Parathyroid adenoma (tissue), 2 donors: ENCODE measurements at regions not wholly inside any gene's neighbourhood (a gene's known extent, or its start where the extent isn't known, plus 50 kb on each side); places are given as distances from the start of the nearest gene placed in this dataset.

Experiments used
- H2AFZ ChIP-seq: fragments of 300-600 bp; sonication (generic); one replicate; pipeline ENCODE4 v1.7.0; 2017; ENCODE audit warnings: antibody characterized with exemption, mild to moderate bottlenecking
- H3K27ac ChIP-seq: fragments of 300-600 bp; sonication (generic); one replicate; pipeline ENCODE4 v1.7.0; 2017
- H3K27me3 ChIP-seq: fragments of 300-600 bp; sonication (generic); one replicate; pipeline ENCODE4 v1.7.0; 2017; ENCODE audit warnings: low read length; ENCODE audit not compliant: control insufficient read depth, insufficient read depth
- H3K36me3 ChIP-seq: fragments of 300-600 bp; sonication (generic); one replicate; pipeline ENCODE4 v1.7.0; 2017; ENCODE audit warnings: low read length; ENCODE audit not compliant: control insufficient read depth, insufficient read depth
- H3K4me1 ChIP-seq: fragments of 300-600 bp; sonication (generic); one replicate; pipeline ENCODE4 v1.7.0; 2017; ENCODE audit warnings: control low read depth
- H3K4me2 ChIP-seq: fragments of 300-600 bp; sonication (generic); one replicate; pipeline ENCODE4 v1.7.0; 2017; ENCODE audit warnings: low read length
- H3K4me3 ChIP-seq: fragments of 300-600 bp; sonication (generic); one replicate; pipeline ENCODE4 v1.7.0; 2017; ENCODE audit warnings: low read depth, low read length
- H3K79me2 ChIP-seq: fragments of 300-600 bp; sonication (generic); one replicate; pipeline ENCODE4 v1.7.0; 2017; ENCODE audit warnings: control low read depth
- H3K9ac ChIP-seq: fragments of 300-600 bp; sonication (generic); one replicate; pipeline ENCODE4 v1.7.0; 2017; ENCODE audit warnings: mild to moderate bottlenecking
- H3K9me3 ChIP-seq: fragments of 300-600 bp; sonication (generic); one replicate; pipeline ENCODE4 v1.7.0; 2017; ENCODE audit warnings: low read length; ENCODE audit not compliant: control insufficient read depth
- TF ChIP-seq, protein P1 (sequence below): fragments of 300-600 bp; sonication (generic); IDR thresholded peaks from one replicate; pipeline ENCODE4 v1.7.0; 2017; ENCODE audit warnings: antibody characterized with exemption, mild to moderate bottlenecking
- donor health status: primary hyperparathyroidism.

DNA sequence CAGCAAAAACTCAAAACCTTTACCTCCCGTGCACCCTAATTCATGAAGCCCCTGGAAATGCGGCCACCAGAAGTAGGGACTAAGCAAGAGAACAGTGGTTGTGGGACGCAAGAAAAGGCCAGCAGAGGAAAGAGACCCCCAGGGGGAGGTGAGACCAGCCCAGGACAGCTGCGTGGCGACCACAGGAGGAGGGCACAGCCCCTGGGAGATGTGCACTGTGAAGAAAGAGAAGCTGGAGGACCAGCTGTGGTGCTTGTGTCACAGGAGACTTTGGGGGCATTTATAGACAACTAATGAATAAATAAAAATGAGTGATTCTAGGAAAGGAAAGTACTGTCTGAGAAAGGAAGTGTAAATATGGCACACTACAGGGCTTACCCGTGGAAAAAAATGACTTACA is 263.8 kb downstream of the EIPR1 start:
- TF ChIP-seq, protein P1, sequence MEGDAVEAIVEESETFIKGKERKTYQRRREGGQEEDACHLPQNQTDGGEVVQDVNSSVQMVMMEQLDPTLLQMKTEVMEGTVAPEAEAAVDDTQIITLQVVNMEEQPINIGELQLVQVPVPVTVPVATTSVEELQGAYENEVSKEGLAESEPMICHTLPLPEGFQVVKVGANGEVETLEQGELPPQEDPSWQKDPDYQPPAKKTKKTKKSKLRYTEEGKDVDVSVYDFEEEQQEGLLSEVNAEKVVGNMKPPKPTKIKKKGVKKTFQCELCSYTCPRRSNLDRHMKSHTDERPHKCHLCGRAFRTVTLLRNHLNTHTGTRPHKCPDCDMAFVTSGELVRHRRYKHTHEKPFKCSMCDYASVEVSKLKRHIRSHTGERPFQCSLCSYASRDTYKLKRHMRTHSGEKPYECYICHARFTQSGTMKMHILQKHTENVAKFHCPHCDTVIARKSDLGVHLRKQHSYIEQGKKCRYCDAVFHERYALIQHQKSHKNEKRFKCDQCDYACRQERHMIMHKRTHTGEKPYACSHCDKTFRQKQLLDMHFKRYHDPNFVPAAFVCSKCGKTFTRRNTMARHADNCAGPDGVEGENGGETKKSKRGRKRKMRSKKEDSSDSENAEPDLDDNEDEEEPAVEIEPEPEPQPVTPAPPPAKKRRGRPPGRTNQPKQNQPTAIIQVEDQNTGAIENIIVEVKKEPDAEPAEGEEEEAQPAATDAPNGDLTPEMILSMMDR = no peak

DNA sequence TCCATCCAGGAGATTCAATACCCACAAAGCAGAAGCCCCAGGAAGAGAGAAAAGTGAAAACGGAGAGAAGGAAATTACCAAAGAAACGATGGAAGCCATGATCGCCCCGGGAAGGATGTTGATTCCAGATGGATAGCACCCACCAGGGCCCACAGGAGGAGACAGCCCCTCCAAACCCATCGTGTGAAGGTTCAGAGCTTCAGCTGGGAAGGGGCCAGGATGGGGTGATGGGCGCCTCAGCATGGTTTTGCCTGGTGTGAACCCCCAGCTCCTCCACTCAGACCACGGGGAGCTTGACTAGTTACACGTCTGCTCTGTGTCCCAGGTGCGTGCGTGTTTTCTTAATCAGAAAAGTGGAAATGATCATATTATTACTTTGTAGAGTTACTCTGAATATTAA is 264.5 kb downstream of the EIPR1 start:
- no peak overlapping the region for H3K4me2 ChIP-seq
- H3K27ac ChIP-seq = no peak overlapping the region
- no peaks in the 10 kb centered on the region for H3K4me1 ChIP-seq
- TF ChIP-seq, protein P1 = no peak
- H3K79me2 ChIP-seq = no peaks in the 10 kb centered on the region
- H3K4me3 ChIP-seq = no peak overlapping the region
- no peak overlapping the region for H3K9ac ChIP-seq
- H3K9me3 ChIP-seq = no peaks in the 10 kb centered on the region
- no peaks in the 10 kb centered on the region for H3K27me3 ChIP-seq
- H2AFZ ChIP-seq = no peak overlapping the region
- H3K36me3 ChIP-seq = no peaks in the 10 kb centered on the region

More for the DNA sequence above, 263.8 kb downstream of the EIPR1 start:
- no peak overlapping the region for H3K9ac ChIP-seq
- no peak overlapping the region for H2AFZ ChIP-seq
- H3K4me2 ChIP-seq = no peak overlapping the region
- no peak overlapping the region for H3K27ac ChIP-seq
- no peak overlapping the region for H3K4me3 ChIP-seq
- no peaks in the 10 kb centered on the region for H3K9me3 ChIP-seq
- H3K4me1 ChIP-seq = no peaks in the 10 kb centered on the region
- H3K27me3 ChIP-seq = no peaks in the 10 kb centered on the region
- H3K36me3 ChIP-seq = no peaks in the 10 kb centered on the region
- no peaks in the 10 kb centered on the region for H3K79me2 ChIP-seq

DNA sequence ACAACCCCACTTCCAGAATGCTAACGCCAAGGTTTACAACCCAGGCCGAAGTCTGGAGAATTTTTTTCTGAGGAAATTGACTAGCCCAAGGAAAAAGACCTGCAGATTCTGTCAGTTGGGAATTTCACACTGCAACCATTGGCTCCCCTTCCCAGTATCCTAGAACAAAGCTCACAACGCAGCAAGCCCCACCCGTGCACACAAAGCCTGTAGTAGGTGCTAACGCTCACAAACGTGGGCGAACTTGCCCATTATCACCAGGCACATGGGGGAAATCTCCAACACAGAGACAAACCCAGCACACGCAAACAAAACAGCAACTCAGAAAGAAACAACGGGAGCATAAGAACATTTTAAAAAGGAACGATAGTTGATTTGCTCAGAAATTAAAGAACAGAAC is 265.1 kb downstream of the EIPR1 start:
- TF ChIP-seq, protein P1 = no peak
- H3K9ac ChIP-seq = no peak overlapping the region

DNA sequence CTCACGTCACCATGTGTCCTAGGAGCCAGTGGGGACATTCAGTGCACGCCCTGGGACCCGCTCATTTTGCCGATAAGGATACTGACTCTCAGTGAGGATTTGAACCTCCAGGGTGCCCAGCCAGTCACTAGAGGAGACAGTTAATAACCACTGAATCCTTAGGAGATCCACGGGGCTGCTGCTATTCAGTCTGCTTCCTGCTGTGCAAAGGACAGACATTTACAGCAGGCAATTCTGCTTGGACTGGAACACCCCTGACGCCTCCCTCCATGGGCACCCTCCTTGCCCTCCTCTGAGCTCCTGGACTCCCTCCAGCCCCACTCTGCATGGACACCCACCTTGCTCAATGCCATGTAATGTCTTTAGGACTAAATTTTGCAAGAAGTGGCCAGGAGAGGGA is 265.5 kb downstream of the EIPR1 start:
- Histone ChIP-seq H3K9me3 (no peaks in the 10 kb centered on the region), H3K4me2 (no peak overlapping the region), H3K4me1 (no peaks in the 10 kb centered on the region), H3K4me3 (no peak overlapping the region), H3K27ac (no peak overlapping the region), H3K36me3 (no peaks in the 10 kb centered on the region), H3K79me2 (no peaks in the 10 kb centered on the region), H3K9ac (no peak overlapping the region), H3K27me3 (no peaks in the 10 kb centered on the region), H2AFZ (no peak overlapping the region)
- TF ChIP-seq, protein P1 = no peak

More for the DNA sequence above, 265.1 kb downstream of the EIPR1 start:
- Histone ChIP-seq H3K36me3 (no peaks in the 10 kb centered on the region), H3K4me1 (no peaks in the 10 kb centered on the region), H3K4me3 (no peak overlapping the region), H3K9me3 (no peaks in the 10 kb centered on the region), H3K79me2 (no peaks in the 10 kb centered on the region), H2AFZ (no peak overlapping the region), H3K27me3 (no peaks in the 10 kb centered on the region), H3K4me2 (no peak overlapping the region), H3K27ac (no peak overlapping the region)

DNA sequence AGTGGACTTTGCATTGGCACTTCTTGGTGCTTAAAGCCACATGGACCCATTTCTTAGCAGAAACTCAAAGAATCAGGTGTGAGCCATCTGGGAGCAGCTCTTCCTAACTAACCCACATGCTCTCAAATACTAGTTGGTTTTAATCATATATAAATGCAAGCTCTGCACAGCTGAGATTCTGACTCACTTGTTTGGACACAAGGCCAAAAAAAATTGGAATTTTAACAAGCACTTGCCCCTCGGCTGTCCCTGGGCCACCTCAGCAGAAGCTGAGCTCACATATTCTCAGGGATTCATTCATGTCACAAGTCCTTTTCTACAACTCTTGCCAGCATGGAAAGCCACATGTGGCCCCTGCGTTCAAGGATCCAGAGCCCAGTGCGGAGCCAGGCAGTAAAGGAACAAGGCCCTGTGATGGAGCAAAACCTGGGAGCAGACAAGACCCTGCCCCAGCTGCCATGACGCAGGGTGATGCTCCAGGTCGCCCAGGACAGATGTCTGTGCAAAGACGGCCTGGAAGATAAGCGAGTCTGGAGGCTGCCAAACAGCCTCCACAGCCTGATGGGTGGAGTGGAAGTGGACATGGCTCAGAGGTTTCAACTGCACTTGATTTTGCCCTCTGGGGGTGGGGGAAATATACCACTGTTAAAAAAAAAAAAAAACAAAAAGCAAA is 266.5 kb downstream of the EIPR1 start:
- H2AFZ ChIP-seq = no peak overlapping the region
- no peak overlapping the region for H3K9ac ChIP-seq
- no peaks in the 10 kb centered on the region for H3K27me3 ChIP-seq
- H3K9me3 ChIP-seq = no peaks in the 10 kb centered on the region
- H3K27ac ChIP-seq = no peak overlapping the region
- H3K79me2 ChIP-seq = no peaks in the 10 kb centered on the region
- TF ChIP-seq, protein P1 = no peak
- H3K4me2 ChIP-seq = no peak overlapping the region
- no peaks in the 10 kb centered on the region for H3K4me1 ChIP-seq
- no peak overlapping the region for H3K4me3 ChIP-seq
- no peaks in the 10 kb centered on the region for H3K36me3 ChIP-seq
